ENCODE measurements at regions not wholly inside any gene's neighbourhood (a gene's known extent, or its start where the extent isn't known, plus 50 kb on each side); places are given as distances from the start of the nearest gene placed in this dataset.

- no peak for TF ChIP-seq CTCF (IDR thresholded peaks at IDR 0.05)
- TF ChIP-seq POLR2A (IDR thresholded peaks at IDR 0.05), result no peak
Observed at GRCh38 chr9:99459919-99460318, 237.8 kb downstream of the SEC61B start.

Data from uterus (tissue), 2 donors.